HCT116 (cell line): ENCODE measurements at regions not wholly inside any gene's neighbourhood (a gene's known extent, or its start where the extent isn't known, plus 50 kb on each side); places are given as distances from the start of the nearest gene placed in this dataset.

ENCODE experiments used
- ATAC-seq: fragments of 200-7000 bp; cut with Tn5 transposase; 2 replicates; pipeline ENCODE4 v1.9.1; 2020; ENCODE audit warnings: mild to moderate bottlenecking, moderate library complexity
- BruUV-seq: library from RNA; stranded (reverse); fragments of 400-500 nt; replicated peaks from 2 replicates; lab custom pipeline; 2021; lab: Mats Ljungman, UMichigan
- CTCF ChIA-PET: fragments of 300-600 bp; sonication (Branson Sonifier 250); formaldehyde crosslinking; loops from one replicate; lab custom pipeline; 2021; ENCODE audit warnings: antibody characterized with exemption; lab: Charles Lee
- POLR2A ChIA-PET: fragments of 300-600, 350-600 bp; sonication (Branson Sonifier 250); formaldehyde crosslinking; loops from one replicate; lab custom pipeline; 2021; ENCODE audit warnings: antibody characterized with exemption; lab: Charles Lee
- RAD21 ChIA-PET, 2 experiments: fragments of 300-600 bp; sonication (Branson Sonifier 250); formaldehyde crosslinking; loops; one replicate each; lab custom pipeline; 2023; ENCODE audit warnings: low total read pairs in 2 of 2; ENCODE audit not compliant: uncharacterized antibody in 2 of 2, unreplicated experiment in 2 of 2, low non-redundant PET in 1 of 2; lab: Charles Lee
- DNase-seq: peaks from one replicate; pipeline ENCODE4 v3.0.0-alpha.2; 2010; ENCODE audit warnings: low read depth, low spot score
- H2AFZ ChIP-seq: fragments of 200-600 bp; shearing (Covaris generic), sonication (generic); 2 replicates; pipeline ENCODE4 v1.6.1; 2017; ENCODE audit warnings: low read depth, mixed run types, mixed read lengths, antibody characterized with exemption, low read length; ENCODE audit not compliant: poor library complexity, severe bottlenecking
- H3K27ac ChIP-seq: 2 replicates; pipeline ENCODE4 v1.5.1; 2012; ENCODE audit warnings: low read depth, low read length
- H3K27me3 ChIP-seq: fragments of 200-600 bp; sonication (generic); 2 replicates; pipeline ENCODE4 v1.6.1; 2016; ENCODE audit warnings: mixed run types, low read length, mixed read lengths; ENCODE audit not compliant: insufficient read depth
- H3K36me3 ChIP-seq, 2 experiments: fragments of 200-500 bp in 1 of 2; fragments of 200-600 bp in 1 of 2; sonication (Bioruptor generic) in 1 of 2; sonication (generic) in 1 of 2; 2 replicates each; pipeline versions ENCODE4 v1.5.1 to v1.6.1; 2014 to 2016; ENCODE audit warnings: low read length in 2 of 2, inconsistent platforms in 1 of 2, mixed read lengths in 1 of 2, mixed run types in 1 of 2; ENCODE audit not compliant: insufficient read depth in 2 of 2, control insufficient read depth in 1 of 2
- H3K4me1 ChIP-seq, 2 experiments: fragments of 200-600 bp in 1 of 2; sonication (generic) in 1 of 2; 2 replicates each; pipeline versions ENCODE4 v1.5.1 to v1.6.1; 2012 to 2017; ENCODE audit warnings: low read length in 2 of 2, inconsistent platforms in 1 of 2, mild to moderate bottlenecking in 1 of 2, mixed read lengths in 1 of 2, mixed run types in 1 of 2, moderate library complexity in 1 of 2; ENCODE audit not compliant: insufficient read depth in 2 of 2, control insufficient read depth in 1 of 2
- H3K4me2 ChIP-seq: fragments of 200-600 bp; sonication (generic); 2 replicates; pipeline ENCODE4 v1.6.1; 2017; ENCODE audit warnings: mixed run types, low read length, mixed read lengths
- H3K4me3 ChIP-seq, 2 experiments: fragments of 200-600 bp in 1 of 2; sonication (generic) in 1 of 2; replicated peaks in 1 of 2; 2 replicates each; pipeline ENCODE4 v1.5.1; 2011 to 2016; ENCODE audit warnings: low read length in 2 of 2, control low read depth in 1 of 2, low read depth in 1 of 2, mild to moderate bottlenecking in 1 of 2, mixed read lengths in 1 of 2, mixed run types in 1 of 2
- H3K79me2 ChIP-seq: fragments of 200-600 bp; sonication (generic); 2 replicates; pipeline ENCODE4 v1.6.1; 2017; ENCODE audit warnings: mild to moderate bottlenecking, mixed run types, low read length, moderate library complexity, mixed read lengths; ENCODE audit not compliant: insufficient read depth
- H3K9ac ChIP-seq: fragments of 200-600 bp; sonication (generic); 2 replicates; pipeline ENCODE4 v1.6.1; 2016; ENCODE audit warnings: low read length, mixed read lengths
- H3K9me2 ChIP-seq: fragments of 200-600 bp; sonication (generic), shearing (Covaris generic); 2 replicates; pipeline ENCODE4 v1.6.1; 2017; ENCODE audit warnings: mixed run types, mild to moderate bottlenecking, moderate library complexity; ENCODE audit not compliant: insufficient read depth
- H3K9me3 ChIP-seq, 2 experiments: fragments of 200-500 bp in 1 of 2; fragments of 200-600 bp in 1 of 2; sonication (Bioruptor generic) in 1 of 2; sonication (generic) in 1 of 2; 2 replicates each; pipeline ENCODE4 v1.6.1; 2014 to 2017; ENCODE audit warnings: low read length in 2 of 2, mixed read lengths in 2 of 2, inconsistent platforms in 1 of 2, low read depth in 1 of 2, mild to moderate bottlenecking in 1 of 2, mixed run types in 1 of 2, moderate library complexity in 1 of 2; ENCODE audit not compliant: control insufficient read depth in 1 of 2, insufficient read depth in 1 of 2
- H4K20me1 ChIP-seq: fragments of 200-600 bp; sonication (generic), shearing (Covaris generic); 2 replicates; pipeline ENCODE4 v1.6.1; 2017; ENCODE audit warnings: mixed run types, mild to moderate bottlenecking, moderate library complexity; ENCODE audit not compliant: insufficient read depth
- CEBPB ChIP-seq: IDR thresholded peaks from 2 replicates; pipeline ENCODE4 v1.6.1; 2012; ENCODE audit warnings: low read depth
- EGR1 ChIP-seq: IDR thresholded peaks from 2 replicates; pipeline ENCODE4 v1.6.1; 2012; ENCODE audit warnings: low read depth
- ELF1 ChIP-seq: IDR thresholded peaks from 2 replicates; pipeline ENCODE4 v1.6.1; 2012; ENCODE audit warnings: low read depth, borderline replicate concordance
- EZH2phosphoT487 ChIP-seq: fragments of 200-600 bp; IDR thresholded peaks from 2 replicates; pipeline ENCODE4 v1.6.1; 2018; ENCODE audit warnings: antibody characterized with exemption, borderline replicate concordance
- POLR2AphosphoS5 ChIP-seq: IDR thresholded peaks from 2 replicates; pipeline ENCODE4 v1.6.1; 2011; ENCODE audit warnings: mild to moderate bottlenecking, low read depth, low read length, moderate library complexity
- SP1 ChIP-seq: IDR thresholded peaks from 2 replicates; pipeline ENCODE4 v1.6.1; 2012; ENCODE audit warnings: low read depth
- TCF7L2 ChIP-seq: IDR thresholded peaks from 2 replicates; pipeline ENCODE4 v1.7.0; 2011; ENCODE audit warnings: borderline replicate concordance, inconsistent platforms; ENCODE audit not compliant: insufficient read depth, insufficient read length; ENCODE audit errors: extremely low read depth
- intact Hi-C: fragments of 100-400 bp; cut with micrococcal nuclease; formaldehyde crosslinking; loops from 2 replicates; pipeline ENCODE4 v1.10.0; 2022
- TF ChIP-seq, protein P1 (sequence below): IDR thresholded peaks from 2 replicates; pipeline ENCODE4 v1.6.1; 2012
- TF ChIP-seq, protein P2 (sequence below): IDR thresholded peaks from 2 replicates; pipeline ENCODE4 v1.6.1; 2012; ENCODE audit warnings: low read depth

DNA sequence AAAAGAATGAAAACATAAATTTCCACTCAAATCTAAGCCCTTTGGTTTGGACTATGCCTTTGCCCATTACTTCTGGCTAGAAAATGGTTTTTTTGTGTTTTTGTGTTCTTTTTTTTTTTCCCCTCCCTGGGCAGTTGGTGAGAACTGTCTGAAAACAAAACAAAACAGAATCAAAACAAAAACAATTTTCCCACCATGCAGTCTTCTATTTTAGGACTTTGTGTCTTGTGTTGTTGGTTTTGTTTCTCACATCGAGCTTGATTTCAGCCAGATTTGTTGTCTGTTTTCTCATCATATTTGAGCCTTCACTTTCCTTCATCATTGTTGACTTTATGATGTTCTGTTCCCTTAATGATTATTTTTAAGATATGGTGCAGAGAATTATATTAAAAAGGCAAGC lies 206.3 kb downstream of the MACC1 start:
- no peaks in the 10 kb centered on the region for H3K27me3 ChIP-seq
- POLR2A ChIA-PET = no interaction called here

More for the DNA sequence above, 206.3 kb downstream of the MACC1 start:
- H3K9me3 ChIP-seq = no peaks in the 10 kb centered on the region
- H3K9ac ChIP-seq = no peak overlapping the region
- H3K4me3 ChIP-seq = no peak overlapping the region
- no peaks in the 10 kb centered on the region for H3K36me3 ChIP-seq
- intact Hi-C loops = no loop called here
- ATAC-seq = no peak
- 0 out of 2 replicates have a peak, but pooled peaks cover 2% of the 10 kb centered on the region for H3K9me2 ChIP-seq
- no peak for DNase-seq
- no peak overlapping the region for H2AFZ ChIP-seq
- no peak overlapping the region for H3K27ac ChIP-seq
- no peaks in the 10 kb centered on the region for H4K20me1 ChIP-seq
- no peaks in the 10 kb centered on the region for H3K4me1 ChIP-seq
- no TSS peak for BruUV-seq
- H3K79me2 ChIP-seq = no peaks in the 10 kb centered on the region
- H3K4me2 ChIP-seq = no peak overlapping the region
- TF ChIP-seq, protein P1, sequence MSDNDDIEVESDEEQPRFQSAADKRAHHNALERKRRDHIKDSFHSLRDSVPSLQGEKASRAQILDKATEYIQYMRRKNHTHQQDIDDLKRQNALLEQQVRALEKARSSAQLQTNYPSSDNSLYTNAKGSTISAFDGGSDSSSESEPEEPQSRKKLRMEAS = no peak
- no peak for TF ChIP-seq EZH2phosphoT487
- no peak for TF ChIP-seq TCF7L2
- TF ChIP-seq EGR1 = no peak
- TF ChIP-seq, protein P2, sequence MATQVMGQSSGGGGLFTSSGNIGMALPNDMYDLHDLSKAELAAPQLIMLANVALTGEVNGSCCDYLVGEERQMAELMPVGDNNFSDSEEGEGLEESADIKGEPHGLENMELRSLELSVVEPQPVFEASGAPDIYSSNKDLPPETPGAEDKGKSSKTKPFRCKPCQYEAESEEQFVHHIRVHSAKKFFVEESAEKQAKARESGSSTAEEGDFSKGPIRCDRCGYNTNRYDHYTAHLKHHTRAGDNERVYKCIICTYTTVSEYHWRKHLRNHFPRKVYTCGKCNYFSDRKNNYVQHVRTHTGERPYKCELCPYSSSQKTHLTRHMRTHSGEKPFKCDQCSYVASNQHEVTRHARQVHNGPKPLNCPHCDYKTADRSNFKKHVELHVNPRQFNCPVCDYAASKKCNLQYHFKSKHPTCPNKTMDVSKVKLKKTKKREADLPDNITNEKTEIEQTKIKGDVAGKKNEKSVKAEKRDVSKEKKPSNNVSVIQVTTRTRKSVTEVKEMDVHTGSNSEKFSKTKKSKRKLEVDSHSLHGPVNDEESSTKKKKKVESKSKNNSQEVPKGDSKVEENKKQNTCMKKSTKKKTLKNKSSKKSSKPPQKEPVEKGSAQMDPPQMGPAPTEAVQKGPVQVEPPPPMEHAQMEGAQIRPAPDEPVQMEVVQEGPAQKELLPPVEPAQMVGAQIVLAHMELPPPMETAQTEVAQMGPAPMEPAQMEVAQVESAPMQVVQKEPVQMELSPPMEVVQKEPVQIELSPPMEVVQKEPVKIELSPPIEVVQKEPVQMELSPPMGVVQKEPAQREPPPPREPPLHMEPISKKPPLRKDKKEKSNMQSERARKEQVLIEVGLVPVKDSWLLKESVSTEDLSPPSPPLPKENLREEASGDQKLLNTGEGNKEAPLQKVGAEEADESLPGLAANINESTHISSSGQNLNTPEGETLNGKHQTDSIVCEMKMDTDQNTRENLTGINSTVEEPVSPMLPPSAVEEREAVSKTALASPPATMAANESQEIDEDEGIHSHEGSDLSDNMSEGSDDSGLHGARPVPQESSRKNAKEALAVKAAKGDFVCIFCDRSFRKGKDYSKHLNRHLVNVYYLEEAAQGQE = no peak
- no peak for TF ChIP-seq CEBPB
- TF ChIP-seq SP1 = no peak
- TF ChIP-seq ELF1 = no peak
- no peak for TF ChIP-seq POLR2AphosphoS5
- CTCF ChIA-PET = no interaction called here
- RAD21 ChIA-PET = no interaction called here
